ENCODE measurements at regions not wholly inside any gene's neighbourhood (a gene's known extent, or its start where the extent isn't known, plus 50 kb on each side); places are given as distances from the start of the nearest gene placed in this dataset.
A peak's percentile ranks its signal among the peaks of the same experiment; 100 is the strongest.

- no TSS peak for BruUV-seq (replicated peaks)
- no peak for DNase-seq
- peaks cover 12% of the 10 kb centered on the region for H3K4me1 Mint-ChIP-seq (ENCODE audit: low read depth, unreplicated experiment)
- TF ChIP-seq CTCF (IDR thresholded peaks at IDR 0.05; ENCODE audit: unreplicated experiment): no peak
- no peaks in the 10 kb centered on the region for H3K9me3 Mint-ChIP-seq (ENCODE audit: low read depth, unreplicated experiment)
- intact Hi-C loops (cut with micrococcal nuclease; ENCODE audit: unreplicated experiment): no loop called here
- no peak overlapping the region for H3K27ac Mint-ChIP-seq (ENCODE audit: unreplicated experiment)
- H3K4me3 Mint-ChIP-seq (ENCODE audit: low read depth, unreplicated experiment): no peak overlapping the region
- H3K36me3 Mint-ChIP-seq (ENCODE audit: insufficient read depth, unreplicated experiment): no peaks in the 10 kb centered on the region
- CTCF ChIA-PET: no interaction called here
- no peaks in the 10 kb centered on the region for H3K27me3 Mint-ChIP-seq (ENCODE audit: unreplicated experiment)
Observed at GRCh38 chr10:52440612-52441285, 126.7 kb downstream of the DKK1 start.

- Mint-ChIP-seq H3K27me3 (ENCODE audit: unreplicated experiment) (no peaks in the 10 kb centered on the region), H3K9me3 (ENCODE audit: low read depth, unreplicated experiment) (no peaks in the 10 kb centered on the region), H3K4me3 (ENCODE audit: low read depth, unreplicated experiment) (no peak overlapping the region), H3K36me3 (ENCODE audit: insufficient read depth, unreplicated experiment) (no peaks in the 10 kb centered on the region), H3K4me1 (ENCODE audit: low read depth, unreplicated experiment) (peaks cover 12% of the 10 kb centered on the region), H3K27ac (ENCODE audit: unreplicated experiment) (peak overlapping the region; percentile 81)
- CTCF ChIA-PET: no interaction called here
- no TSS peak for BruUV-seq (replicated peaks)
- no peak for DNase-seq
- no peak for TF ChIP-seq CTCF (IDR thresholded peaks at IDR 0.05; ENCODE audit: unreplicated experiment)
- intact Hi-C loops (cut with micrococcal nuclease; ENCODE audit: unreplicated experiment): no loop called here
Observed at GRCh38 chr10:52442576-52442975, 128.5 kb downstream of the DKK1 start.

- no TSS peak for BruUV-seq (replicated peaks)
- CTCF ChIA-PET: interaction anchor here (0.7 kb wide), 1 partner anchor 40 kb away, joined by 4 read pairs; no protein-coding TSS in a partner anchor
- Mint-ChIP-seq H3K27ac (ENCODE audit: unreplicated experiment) (peak overlapping the region; percentile 81), H3K4me1 (ENCODE audit: low read depth, unreplicated experiment) (peaks cover 12% of the 10 kb centered on the region), H3K27me3 (ENCODE audit: unreplicated experiment) (no peaks in the 10 kb centered on the region), H3K4me3 (ENCODE audit: low read depth, unreplicated experiment) (no peak overlapping the region), H3K9me3 (ENCODE audit: low read depth, unreplicated experiment) (no peaks in the 10 kb centered on the region), H3K36me3 (ENCODE audit: insufficient read depth, unreplicated experiment) (no peaks in the 10 kb centered on the region)
- intact Hi-C loops (cut with micrococcal nuclease; ENCODE audit: unreplicated experiment): loop anchor here (1.0 kb wide), 2 partner anchors 124 to 129 kb away; partner anchors contain the start of gene DKK1
- DNase-seq: no peak
- no peak for TF ChIP-seq CTCF (IDR thresholded peaks at IDR 0.05; ENCODE audit: unreplicated experiment)
Observed at GRCh38 chr10:52443419-52444388, 129.6 kb downstream of the DKK1 start.

GRCh38 chr10:52446391-52446790 lies 132.3 kb downstream of the DKK1 start:
- BruUV-seq (replicated peaks): no TSS peak
- H3K27ac Mint-ChIP-seq (ENCODE audit: unreplicated experiment): no peak overlapping the region

More at GRCh38 chr10:52446391-52446790, 132.3 kb downstream of the DKK1 start:
- no peak for DNase-seq
- Mint-ChIP-seq H3K36me3 (ENCODE audit: insufficient read depth, unreplicated experiment) (no peaks in the 10 kb centered on the region), H3K27me3 (ENCODE audit: unreplicated experiment) (no peaks in the 10 kb centered on the region), H3K4me1 (ENCODE audit: low read depth, unreplicated experiment) (peaks cover 12% of the 10 kb centered on the region), H3K9me3 (ENCODE audit: low read depth, unreplicated experiment) (no peaks in the 10 kb centered on the region), H3K4me3 (ENCODE audit: low read depth, unreplicated experiment) (no peak overlapping the region)
- no peak for TF ChIP-seq CTCF (IDR thresholded peaks at IDR 0.05; ENCODE audit: unreplicated experiment)
- CTCF ChIA-PET: no interaction called here
- intact Hi-C loops (cut with micrococcal nuclease; ENCODE audit: unreplicated experiment): no loop called here
